Sciatic nerve (tissue), 2 donors: ENCODE measurements at regions not wholly inside any gene's neighbourhood (a gene's known extent, or its start where the extent isn't known, plus 50 kb on each side); places are given as distances from the start of the nearest gene placed in this dataset.

Experiments used
- ATAC-seq: fragments of 200-7000 bp; cut with Tn5 transposase; one replicate; pipeline ENCODE4 v1.9.1; 2020; ENCODE audit warnings: mild to moderate bottlenecking, moderate library complexity
- DNase-seq: peaks from one replicate; pipeline ENCODE4 v3.0.0-alpha.2; 2020; ENCODE audit warnings: low spot score
- intact Hi-C: fragments of 100-400 bp; cut with DNase I; formaldehyde crosslinking; loops from one replicate; pipeline ENCODE4 v1.14.2; 2022
- donor health status: DM: no; HTN: no; CAD: no.
- donor health status: DM: no; HTN: no; CAD: no.

GRCh38 chr4:3363411-3364141 is 70.8 kb downstream of the RGS12 start:
- ATAC-seq = peak; percentile 43
- intact Hi-C loops = no loop called here
- DNase-seq = no peak

DNA sequence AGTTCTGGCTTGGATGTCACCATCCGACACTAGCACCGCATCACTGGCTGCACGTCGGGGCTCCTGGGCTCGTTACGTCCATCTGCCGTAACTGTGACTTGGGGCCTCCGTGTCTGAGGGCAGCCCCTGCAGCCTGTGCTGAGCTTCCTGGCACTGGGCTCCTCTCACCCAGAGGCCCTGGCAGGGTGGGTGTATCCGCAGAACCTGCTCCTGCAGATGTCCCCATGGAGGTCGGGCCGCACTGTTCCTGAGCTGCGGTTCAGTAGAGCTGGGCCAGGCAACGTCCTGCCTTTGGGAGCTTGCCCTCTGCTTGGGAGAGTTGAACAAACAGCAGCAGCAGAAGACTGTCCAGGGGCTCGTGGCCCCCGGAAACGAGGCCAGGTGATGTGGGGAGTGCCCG is 71.4 kb downstream of the RGS12 start:
- intact Hi-C loops = no loop called here
- no peak for DNase-seq

GRCh38 chr4:3364634-3365314 is 72.0 kb downstream of the RGS12 start:
- no peak for ATAC-seq
- intact Hi-C loops = no loop called here
- DNase-seq = no peak

More for the DNA sequence above, 71.4 kb downstream of the RGS12 start:
- ATAC-seq = no peak

- no peak for DNase-seq
- intact Hi-C loops = no loop called here
- ATAC-seq = no peak
These were observed 72.5 kb downstream of the RGS12 start for GRCh38 chr4:3365326-3365725.

DNA sequence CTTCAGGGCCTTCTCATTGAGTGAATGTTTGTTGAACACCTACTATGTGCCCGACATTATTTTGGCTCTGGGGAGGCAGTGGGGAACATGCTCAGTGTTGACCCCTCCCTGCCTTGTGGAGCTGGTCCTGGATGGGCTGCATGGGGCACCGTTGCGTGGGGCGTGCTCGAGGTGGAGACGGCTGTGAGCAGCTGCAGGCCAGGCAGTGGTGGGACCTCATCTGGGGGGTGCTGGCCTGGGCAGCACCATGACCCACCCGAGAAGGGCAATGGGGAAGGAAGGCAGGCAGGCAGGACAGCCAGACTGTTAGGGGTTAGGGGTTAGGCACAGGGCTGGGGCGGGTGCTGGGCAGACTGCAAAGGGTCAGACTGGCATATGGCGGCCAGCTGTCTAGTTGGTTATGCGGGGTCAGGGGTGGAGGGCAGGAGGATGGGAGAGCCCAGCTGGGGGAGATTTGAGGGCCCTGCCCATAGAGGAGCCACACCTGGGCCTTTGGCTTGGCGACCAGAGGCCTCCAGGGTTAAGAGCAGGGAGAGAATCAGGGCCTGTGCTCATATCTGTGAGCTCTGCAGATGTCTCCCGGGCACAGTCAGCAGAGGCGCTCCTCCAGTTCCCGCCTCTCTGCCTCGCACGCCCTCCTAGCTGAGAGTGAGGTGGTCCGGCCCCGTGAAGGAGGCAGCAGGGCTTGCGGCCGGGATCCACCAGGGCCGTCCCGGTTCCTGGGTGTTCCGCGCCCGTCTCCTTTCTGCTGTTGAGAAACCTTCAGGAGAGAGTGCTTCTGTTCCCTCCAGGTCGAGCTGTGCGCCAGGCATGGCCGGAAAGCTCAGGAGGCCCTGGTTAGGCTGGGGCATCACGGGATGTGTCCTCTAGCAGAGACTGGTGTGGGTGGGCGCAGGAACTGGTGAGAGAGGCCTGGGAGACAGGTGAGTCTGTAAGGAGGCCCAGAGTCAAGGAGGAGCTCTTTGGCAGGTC is 73.3 kb downstream of the RGS12 start:
- DNase-seq (no peak), ATAC-seq (no peak)
- intact Hi-C loops = no loop called here

DNA sequence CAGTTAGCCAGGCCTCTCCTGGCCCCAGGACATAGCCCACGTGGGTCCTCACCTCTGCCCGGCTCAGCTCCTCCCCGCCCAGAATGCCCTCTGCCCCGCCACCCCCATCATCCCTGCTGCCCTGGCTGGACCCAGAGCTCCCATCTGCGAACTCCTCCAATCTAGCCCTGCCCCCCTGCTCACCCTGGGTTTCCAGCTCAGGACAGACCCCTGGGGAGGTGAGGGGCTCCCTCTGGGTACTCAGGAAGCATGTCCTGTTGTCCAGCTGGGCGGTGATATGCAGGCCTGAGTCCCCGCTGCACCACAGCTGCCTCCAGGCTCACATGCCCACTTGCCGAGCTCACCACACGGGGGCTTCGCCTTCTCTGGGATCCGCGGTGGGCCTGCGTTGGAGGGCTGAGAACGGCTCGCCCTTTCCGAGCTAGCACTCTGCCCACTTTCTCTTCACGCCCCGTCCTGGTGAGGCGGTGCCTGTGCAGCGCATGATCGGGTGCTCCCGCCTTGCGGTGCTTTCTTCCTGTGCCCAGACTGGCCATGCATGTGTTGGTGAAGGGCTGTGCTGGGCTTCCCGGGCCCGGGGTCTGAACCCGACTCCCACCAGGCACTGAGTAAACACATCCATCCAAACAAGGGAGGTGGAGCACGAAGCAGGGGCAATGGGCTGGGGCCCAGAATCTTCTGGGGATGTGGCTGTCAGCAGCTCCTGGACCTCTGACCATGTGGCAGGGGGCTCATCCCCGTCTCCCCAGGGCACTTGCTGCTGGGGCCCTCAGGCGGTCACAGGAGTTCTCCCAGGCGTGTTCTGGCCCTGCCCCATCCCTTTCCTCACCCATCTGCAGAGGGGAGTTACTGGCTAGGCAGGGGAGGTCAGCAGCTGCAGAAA is 74.3 kb downstream of the RGS12 start:
- ATAC-seq = no peak
- intact Hi-C loops = no loop called here
- DNase-seq = no peak

GRCh38 chr4:3367866-3368265 is 73.9 kb upstream of the HGFAC start:
- intact Hi-C loops = no loop called here
- no peak for ATAC-seq
- DNase-seq = no peak

- ATAC-seq (no peak), DNase-seq (no peak)
- intact Hi-C loops = no loop called here
These were observed 73.4 kb upstream of the HGFAC start for GRCh38 chr4:3368334-3368733.

- DNase-seq = no peak
- no peak for ATAC-seq
- intact Hi-C loops = no loop called here
These were observed 72.7 kb upstream of the HGFAC start for GRCh38 chr4:3368841-3369760.

DNA sequence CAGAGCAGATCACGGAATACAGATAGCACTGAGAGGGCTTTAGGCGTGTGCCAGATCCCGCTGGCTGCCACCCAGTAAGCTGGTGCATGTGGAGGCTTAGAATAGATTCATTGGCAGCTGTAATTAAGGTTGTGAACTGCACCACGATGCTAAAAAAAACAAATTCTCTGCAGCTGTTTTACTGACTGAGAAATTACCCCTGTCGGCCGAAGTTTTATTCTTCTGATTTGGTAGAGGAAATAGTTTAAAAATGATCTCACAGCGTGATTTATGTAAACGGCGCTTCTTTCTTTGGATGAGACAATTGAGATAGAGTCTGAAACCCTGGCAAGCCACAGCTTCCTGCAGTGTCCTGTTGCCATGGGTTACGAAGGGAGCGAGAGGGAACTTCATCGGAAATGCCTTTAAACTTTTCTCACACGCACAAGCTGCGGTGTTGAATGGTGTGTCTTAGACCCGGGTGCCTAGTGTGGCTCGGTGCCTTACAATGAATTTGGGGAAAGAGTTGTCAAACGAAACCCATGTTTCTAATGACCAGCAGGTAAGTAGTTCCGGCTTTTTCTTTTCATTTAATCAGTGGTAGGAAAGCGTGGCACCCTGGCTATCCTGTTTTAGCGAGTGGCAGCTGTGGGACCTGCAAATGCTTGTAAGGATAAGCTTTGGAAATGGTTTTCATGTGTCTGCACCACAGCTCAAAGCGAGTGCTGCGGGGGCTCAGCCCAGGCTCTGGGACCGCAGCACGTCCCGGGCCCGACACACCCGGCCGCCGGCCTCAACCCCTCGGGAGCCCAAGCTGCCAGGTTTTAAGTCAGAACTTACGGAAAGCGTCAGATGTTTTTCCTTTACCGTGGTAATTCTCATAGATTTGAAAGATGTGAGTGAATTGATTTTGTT is 71.7 kb upstream of the HGFAC start:
- no peak for DNase-seq
- peak; percentile 73 for ATAC-seq
- intact Hi-C loops = no loop called here

- ATAC-seq (no peak), DNase-seq (no peak)
- intact Hi-C loops = no loop called here
These were observed 70.5 kb upstream of the HGFAC start for GRCh38 chr4:3371033-3372001.

- no peak for ATAC-seq
- no peak for DNase-seq
- intact Hi-C loops = no loop called here
These were observed 69.4 kb upstream of the HGFAC start for GRCh38 chr4:3372264-3372932.

- intact Hi-C loops = no loop called here
- DNase-seq (peak; percentile 82), ATAC-seq (peak; percentile 79)
These were observed 68.8 kb upstream of the HGFAC start for GRCh38 chr4:3372933-3373465.

- ATAC-seq = no peak
These were observed 68.3 kb upstream of the HGFAC start for GRCh38 chr4:3373468-3373867.

More at GRCh38 chr4:3373468-3373867, 68.3 kb upstream of the HGFAC start:
- intact Hi-C loops = no loop called here
- no peak for DNase-seq
